Activated naive CD4-positive, alpha-beta T cell treated with anti-CD3 and anti-CD28 coated beads, Interleukin-2, amount 50 U/mL, for 16 hours (primary cell): ENCODE measurements at regions not wholly inside any gene's neighbourhood (a gene's known extent, or its start where the extent isn't known, plus 50 kb on each side); places are given as distances from the start of the nearest gene placed in this dataset.
"Not testable (repeated sequence)": the region's sequence is repeated elsewhere in the genome, so short reads cannot be mapped to it uniquely, and the experiment has no call there.

Experiments used
- DNase-seq: peaks from one replicate; pipeline ENCODE4 v3.0.0-alpha.2; 2020

- not testable (repeated sequence) for DNase-seq
These were observed 2277.3 kb upstream of the ACO1 start for GRCh38 chr9:30107134-30107533.

GRCh38 chr9:30116673-30117217 is 2267.7 kb upstream of the ACO1 start:
- DNase-seq, result no peak

- no peak for DNase-seq
These were observed 2263.8 kb upstream of the ACO1 start for GRCh38 chr9:30120666-30121065.

GRCh38 chr9:30121611-30122010 is 2262.8 kb upstream of the ACO1 start:
- DNase-seq, result no peak

- no peak for DNase-seq
These were observed 2258.6 kb upstream of the ACO1 start for GRCh38 chr9:30125881-30126280.

GRCh38 chr9:30127371-30127770 is 2257.1 kb upstream of the ACO1 start:
- DNase-seq, result no peak

- no peak for DNase-seq
These were observed 2244.0 kb upstream of the ACO1 start for GRCh38 chr9:30140407-30140806.

- no peak for DNase-seq
These were observed 2223.9 kb upstream of the ACO1 start for GRCh38 chr9:30160570-30160969.

GRCh38 chr9:30172206-30172605 is 2212.2 kb upstream of the ACO1 start:
- DNase-seq, result no peak

- no peak for DNase-seq
These were observed 2205.8 kb upstream of the ACO1 start for GRCh38 chr9:30178610-30179009.

- DNase-seq, result no peak
These were observed 2191.0 kb upstream of the ACO1 start for GRCh38 chr9:30193421-30193820.

- DNase-seq, result no peak
These were observed 2187.5 kb upstream of the ACO1 start for GRCh38 chr9:30196941-30197340.

- no peak for DNase-seq
These were observed 2187.0 kb upstream of the ACO1 start for GRCh38 chr9:30197453-30197852.

GRCh38 chr9:30197954-30198353 is 2186.5 kb upstream of the ACO1 start:
- no peak for DNase-seq

GRCh38 chr9:30198463-30199309 is 2185.8 kb upstream of the ACO1 start:
- DNase-seq, result no peak

- no peak for DNase-seq
These were observed 2183.4 kb upstream of the ACO1 start for GRCh38 chr9:30201024-30201423.

GRCh38 chr9:30235068-30235467 is 2149.4 kb upstream of the ACO1 start:
- DNase-seq, result no peak

GRCh38 chr9:30235564-30235963 is 2148.9 kb upstream of the ACO1 start:
- no peak for DNase-seq

GRCh38 chr9:30239878-30240277 is 2144.6 kb upstream of the ACO1 start:
- DNase-seq, result no peak

- no peak for DNase-seq
These were observed 2141.0 kb upstream of the ACO1 start for GRCh38 chr9:30243467-30243866.

- DNase-seq, result no peak
These were observed 2139.6 kb upstream of the ACO1 start for GRCh38 chr9:30244877-30245276.

- no peak for DNase-seq
These were observed 2133.6 kb upstream of the ACO1 start for GRCh38 chr9:30250872-30251271.

- DNase-seq, result no peak
These were observed 2126.3 kb upstream of the ACO1 start for GRCh38 chr9:30258094-30258493.

- no peak for DNase-seq
These were observed 2104.1 kb upstream of the ACO1 start for GRCh38 chr9:30280229-30280900.
